ELR (cell line): ENCODE measurements at regions not wholly inside any gene's neighbourhood (a gene's known extent, or its start where the extent isn't known, plus 50 kb on each side); places are given as distances from the start of the nearest gene placed in this dataset.

Experiments used
- DNase-seq: peaks from one replicate; pipeline ENCODE4 v3.0.0-alpha.2; 2015; ENCODE audit warnings: low read depth

- DNase-seq = peak; percentile 86
Observed at GRCh38 chr6:4008324-4009047, 70.5 kb downstream of the FAM217A start.

GRCh38 chr6:4009486-4009885 lies 69.5 kb downstream of the FAM217A start:
- DNase-seq = no peak

DNA sequence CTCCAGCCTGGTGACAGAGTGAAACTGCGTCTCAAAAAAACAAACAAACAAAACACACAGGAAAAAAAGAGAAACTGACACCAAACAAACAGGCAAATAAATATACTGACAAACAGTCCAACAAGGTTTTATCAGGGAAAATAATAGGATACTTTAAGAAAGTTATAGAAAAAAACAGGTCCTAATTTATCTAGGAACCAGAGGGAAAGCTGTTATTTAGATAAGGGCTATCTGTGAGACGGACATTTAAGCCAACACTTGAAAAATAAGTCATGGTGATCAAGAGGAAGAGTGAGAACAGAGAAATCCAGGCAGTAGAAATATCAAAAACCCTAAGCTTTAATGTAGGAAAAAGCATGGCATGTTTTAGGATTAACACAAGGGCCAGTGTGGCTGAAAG lies 68.9 kb downstream of the FAM217A start:
- DNase-seq = no peak

GRCh38 chr6:4010689-4011090 lies 68.2 kb downstream of the FAM217A start:
- DNase-seq = peak; percentile 11

DNA sequence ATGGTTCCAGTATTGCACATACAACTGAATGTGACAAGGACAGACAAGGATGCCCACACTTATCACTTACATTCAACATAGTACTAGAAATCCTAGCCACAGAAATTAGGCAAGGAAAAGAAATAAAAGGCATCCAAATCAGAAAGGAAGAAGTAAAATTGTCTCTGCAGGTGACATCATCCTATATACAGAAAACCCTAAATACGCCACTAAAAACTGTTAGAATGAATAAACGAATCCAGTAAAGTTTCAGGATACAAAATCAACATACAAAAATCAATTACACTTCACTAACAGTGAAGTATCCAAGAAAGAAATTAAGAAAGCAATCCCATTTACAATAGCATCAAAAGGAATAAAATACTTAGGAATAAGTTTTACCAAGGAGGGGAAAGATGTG lies 66.1 kb downstream of the FAM217A start:
- no peak for DNase-seq

GRCh38 chr6:4017058-4017739 lies 61.7 kb downstream of the FAM217A start:
- no peak for DNase-seq

- DNase-seq = peak; percentile 69
Observed at GRCh38 chr6:4017834-4018170, 61.1 kb downstream of the FAM217A start.

DNA sequence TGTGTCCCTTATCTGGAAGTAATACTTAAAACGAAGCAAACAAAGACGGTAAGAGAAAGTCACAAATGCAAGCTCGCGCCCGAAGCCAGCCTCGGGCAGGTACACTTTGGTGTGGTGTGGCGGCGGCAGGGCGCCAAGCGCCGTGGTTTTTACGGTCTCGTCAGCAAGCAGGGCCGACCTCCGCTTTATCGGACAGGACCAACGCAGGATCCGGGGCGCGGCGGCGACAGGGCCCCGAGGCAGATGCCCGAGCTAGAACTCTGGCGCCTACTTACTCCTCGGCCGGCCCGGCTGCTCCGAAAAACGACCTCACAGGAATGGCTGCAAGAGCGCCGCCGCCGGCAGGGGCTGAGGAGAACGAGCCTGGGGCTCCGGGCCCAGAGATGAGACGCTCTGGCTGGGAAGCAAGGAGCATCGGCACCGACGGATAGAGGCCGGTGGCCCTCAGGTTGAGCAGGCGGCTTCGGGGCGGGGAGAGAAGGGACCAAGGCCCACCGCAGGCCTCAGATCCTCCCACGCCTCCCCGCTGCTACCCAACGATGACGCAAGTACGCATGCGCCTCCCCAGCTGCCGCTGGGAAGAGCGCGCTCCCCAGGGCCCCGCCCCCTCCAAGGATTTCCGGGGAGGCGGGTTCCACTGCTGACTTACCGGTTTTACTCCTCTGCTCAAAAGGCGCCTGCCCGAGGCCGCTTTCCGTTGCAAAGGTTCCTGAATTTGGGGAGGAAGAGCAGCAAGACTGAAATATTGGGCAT lies 60.6 kb downstream of the FAM217A start:
- peak; percentile 97 for DNase-seq
